ENCODE measurements at regions not wholly inside any gene's neighbourhood (a gene's known extent, or its start where the extent isn't known, plus 50 kb on each side); places are given as distances from the start of the nearest gene placed in this dataset.

- Mint-ChIP-seq H3K9me3 (ENCODE audit: unreplicated experiment) (peaks cover 24% of the 10 kb centered on the region), H3K27me3 (ENCODE audit: low read depth, unreplicated experiment) (peaks cover 12% of the 10 kb centered on the region)
- no peaks in the 10 kb centered on the region for H3K27me3 ChIP-seq (ENCODE audit: insufficient read depth, low read length)
Measured at GRCh38 chr15:26376243-26376642, 396.6 kb downstream of the GABRB3 start.

GRCh38 chr15:26374806-26375205 lies 398.1 kb downstream of the GABRB3 start:
- no peaks in the 10 kb centered on the region for H3K36me3 Mint-ChIP-seq (ENCODE audit: low read depth, unreplicated experiment)

More at GRCh38 chr15:26376243-26376642, 396.6 kb downstream of the GABRB3 start:
- H3K36me3 ChIP-seq (ENCODE audit: insufficient read depth, low read length): no peaks in the 10 kb centered on the region
- Mint-ChIP-seq H3K4me1 (ENCODE audit: low read depth, unreplicated experiment) (peaks cover 2% of the 10 kb centered on the region), H3K36me3 (ENCODE audit: low read depth, unreplicated experiment) (no peaks in the 10 kb centered on the region), H3K27ac (ENCODE audit: unreplicated experiment) (no peak overlapping the region), H3K4me3 (ENCODE audit: unreplicated experiment) (no peak overlapping the region)
- no peaks in the 10 kb centered on the region for H3K4me1 ChIP-seq (ENCODE audit: insufficient read depth, low read length)
- H3K4me3 ChIP-seq (ENCODE audit: insufficient read depth, low read depth, low read length): no peak overlapping the region
- DNase-seq (ENCODE audit: low read depth) (no peak), FAIRE-seq (no peak)
- H3K27ac ChIP-seq (ENCODE audit: low read depth, low read length): no peak overlapping the region
- no peaks in the 10 kb centered on the region for H4K20me1 ChIP-seq (ENCODE audit: insufficient read depth, low read length)
- TF ChIP-seq EZH2 (IDR thresholded peaks at IDR 0.05; ENCODE audit: insufficient read depth, low read length): no peak
- TF ChIP-seq, protein P1, sequence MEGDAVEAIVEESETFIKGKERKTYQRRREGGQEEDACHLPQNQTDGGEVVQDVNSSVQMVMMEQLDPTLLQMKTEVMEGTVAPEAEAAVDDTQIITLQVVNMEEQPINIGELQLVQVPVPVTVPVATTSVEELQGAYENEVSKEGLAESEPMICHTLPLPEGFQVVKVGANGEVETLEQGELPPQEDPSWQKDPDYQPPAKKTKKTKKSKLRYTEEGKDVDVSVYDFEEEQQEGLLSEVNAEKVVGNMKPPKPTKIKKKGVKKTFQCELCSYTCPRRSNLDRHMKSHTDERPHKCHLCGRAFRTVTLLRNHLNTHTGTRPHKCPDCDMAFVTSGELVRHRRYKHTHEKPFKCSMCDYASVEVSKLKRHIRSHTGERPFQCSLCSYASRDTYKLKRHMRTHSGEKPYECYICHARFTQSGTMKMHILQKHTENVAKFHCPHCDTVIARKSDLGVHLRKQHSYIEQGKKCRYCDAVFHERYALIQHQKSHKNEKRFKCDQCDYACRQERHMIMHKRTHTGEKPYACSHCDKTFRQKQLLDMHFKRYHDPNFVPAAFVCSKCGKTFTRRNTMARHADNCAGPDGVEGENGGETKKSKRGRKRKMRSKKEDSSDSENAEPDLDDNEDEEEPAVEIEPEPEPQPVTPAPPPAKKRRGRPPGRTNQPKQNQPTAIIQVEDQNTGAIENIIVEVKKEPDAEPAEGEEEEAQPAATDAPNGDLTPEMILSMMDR (IDR thresholded peaks at IDR 0.05; ENCODE audit: insufficient read depth, low read depth, low read length): no peak
- H3K9ac ChIP-seq (ENCODE audit: low read length): no peak overlapping the region
- no peak overlapping the region for H3K4me2 ChIP-seq (ENCODE audit: low read length)
- peaks cover 18% of the 10 kb centered on the region for H3K9me3 ChIP-seq (ENCODE audit: insufficient read depth, low read depth, low read length)
- H2AFZ ChIP-seq (ENCODE audit: low read depth, low read length): no peak overlapping the region
- H3K79me2 ChIP-seq (ENCODE audit: insufficient read depth, low read length): no peaks in the 10 kb centered on the region

GRCh38 chr15:26372706-26373105 lies 400.2 kb downstream of the GABRB3 start:
- Mint-ChIP-seq H3K36me3 (ENCODE audit: low read depth, unreplicated experiment) (no peaks in the 10 kb centered on the region), H3K27ac (ENCODE audit: unreplicated experiment) (no peak overlapping the region), H3K9me3 (ENCODE audit: unreplicated experiment) (peaks cover 15% of the 10 kb centered on the region), H3K4me3 (ENCODE audit: unreplicated experiment) (no peak overlapping the region), H3K27me3 (ENCODE audit: low read depth, unreplicated experiment) (peaks cover 3% of the 10 kb centered on the region), H3K4me1 (ENCODE audit: low read depth, unreplicated experiment) (peaks cover 2% of the 10 kb centered on the region)
- H3K9ac ChIP-seq (ENCODE audit: low read length): no peak overlapping the region
- H3K79me2 ChIP-seq (ENCODE audit: insufficient read depth, low read length): no peaks in the 10 kb centered on the region
- no peak overlapping the region for H3K4me2 ChIP-seq (ENCODE audit: low read length)
- H3K4me3 ChIP-seq (ENCODE audit: insufficient read depth, low read depth, low read length): no peak overlapping the region
- H2AFZ ChIP-seq (ENCODE audit: low read depth, low read length): no peak overlapping the region
- no peak for FAIRE-seq
- H3K9me3 ChIP-seq (ENCODE audit: insufficient read depth, low read depth, low read length): peaks cover 12% of the 10 kb centered on the region
- H3K27me3 ChIP-seq (ENCODE audit: insufficient read depth, low read length): no peaks in the 10 kb centered on the region
- H4K20me1 ChIP-seq (ENCODE audit: insufficient read depth, low read length): no peaks in the 10 kb centered on the region
- no peak for DNase-seq (ENCODE audit: low read depth)
- no peaks in the 10 kb centered on the region for H3K36me3 ChIP-seq (ENCODE audit: insufficient read depth, low read length)
- H3K27ac ChIP-seq (ENCODE audit: low read depth, low read length): no peak overlapping the region
- no peaks in the 10 kb centered on the region for H3K4me1 ChIP-seq (ENCODE audit: insufficient read depth, low read length)
- TF ChIP-seq, protein P1 (IDR thresholded peaks at IDR 0.05; ENCODE audit: insufficient read depth, low read depth, low read length): no peak
- TF ChIP-seq EZH2 (IDR thresholded peaks at IDR 0.05; ENCODE audit: insufficient read depth, low read length): no peak

More at GRCh38 chr15:26374806-26375205, 398.1 kb downstream of the GABRB3 start:
- Mint-ChIP-seq H3K4me1 (ENCODE audit: low read depth, unreplicated experiment) (peaks cover 2% of the 10 kb centered on the region), H3K27ac (ENCODE audit: unreplicated experiment) (no peak overlapping the region), H3K9me3 (ENCODE audit: unreplicated experiment) (peaks cover 24% of the 10 kb centered on the region), H3K27me3 (ENCODE audit: low read depth, unreplicated experiment) (peaks cover 12% of the 10 kb centered on the region), H3K4me3 (ENCODE audit: unreplicated experiment) (no peak overlapping the region)
- Histone ChIP-seq H4K20me1 (ENCODE audit: insufficient read depth, low read length) (no peaks in the 10 kb centered on the region), H3K27ac (ENCODE audit: low read depth, low read length) (no peak overlapping the region), H3K36me3 (ENCODE audit: insufficient read depth, low read length) (no peaks in the 10 kb centered on the region), H3K4me2 (ENCODE audit: low read length) (no peak overlapping the region), H3K27me3 (ENCODE audit: insufficient read depth, low read length) (no peaks in the 10 kb centered on the region), H3K4me1 (ENCODE audit: insufficient read depth, low read length) (no peaks in the 10 kb centered on the region), H3K9me3 (ENCODE audit: insufficient read depth, low read depth, low read length) (peaks cover 13% of the 10 kb centered on the region), H3K79me2 (ENCODE audit: insufficient read depth, low read length) (no peaks in the 10 kb centered on the region), H2AFZ (ENCODE audit: low read depth, low read length) (no peak overlapping the region), H3K9ac (ENCODE audit: low read length) (no peak overlapping the region), H3K4me3 (ENCODE audit: insufficient read depth, low read depth, low read length) (no peak overlapping the region)
- FAIRE-seq: no peak
- DNase-seq (ENCODE audit: low read depth): no peak
- TF ChIP-seq, protein P1 (IDR thresholded peaks at IDR 0.05; ENCODE audit: insufficient read depth, low read depth, low read length): no peak
- TF ChIP-seq EZH2 (IDR thresholded peaks at IDR 0.05; ENCODE audit: insufficient read depth, low read length): no peak

Data from astrocyte (in vitro differentiated cells and primary cell).